Activated naive CD4-positive, alpha-beta T cell treated with anti-CD3 and anti-CD28 coated beads, Interleukin-2, amount 50 U/mL, for 16 hours (primary cell): ENCODE measurements at regions not wholly inside any gene's neighbourhood (a gene's known extent, or its start where the extent isn't known, plus 50 kb on each side); places are given as distances from the start of the nearest gene placed in this dataset.
"Not testable (repeated sequence)": the region's sequence is repeated elsewhere in the genome, so short reads cannot be mapped to it uniquely, and the experiment has no call there.

Experiments
- DNase-seq: peaks from one replicate; pipeline ENCODE4 v3.0.0-alpha.2; 2020

- no peak for DNase-seq
These were observed 1079.5 kb upstream of the CELF4 start for GRCh38 chr18:38644875-38645641.

- no peak for DNase-seq
These were observed 1077.1 kb upstream of the CELF4 start for GRCh38 chr18:38642711-38643110.

GRCh38 chr18:38639700-38640099 is 1074.1 kb upstream of the CELF4 start:
- not testable (repeated sequence) for DNase-seq

GRCh38 chr18:38635709-38636430 is 1070.3 kb upstream of the CELF4 start:
- no peak for DNase-seq

- no peak for DNase-seq
These were observed 1068.5 kb upstream of the CELF4 start for GRCh38 chr18:38634117-38634516.

- no peak for DNase-seq
These were observed 1067.7 kb upstream of the CELF4 start for GRCh38 chr18:38633333-38633732.

GRCh38 chr18:38619129-38619528 is 1053.5 kb upstream of the CELF4 start:
- DNase-seq, result no peak

- DNase-seq, result no peak
These were observed 1050.7 kb upstream of the CELF4 start for GRCh38 chr18:38616306-38616705.

- no peak for DNase-seq
These were observed 1047.3 kb upstream of the CELF4 start for GRCh38 chr18:38612904-38613303.

- DNase-seq, result no peak
These were observed 1045.7 kb upstream of the CELF4 start for GRCh38 chr18:38611036-38611964.

- no peak for DNase-seq
These were observed 1041.2 kb upstream of the CELF4 start for GRCh38 chr18:38606841-38607240.

- DNase-seq, result no peak
These were observed 1036.7 kb upstream of the CELF4 start for GRCh38 chr18:38602341-38602740.

GRCh38 chr18:38587571-38587970 is 1022.0 kb upstream of the CELF4 start:
- no peak for DNase-seq

- no peak for DNase-seq
These were observed 1020.7 kb upstream of the CELF4 start for GRCh38 chr18:38586327-38586726.

- DNase-seq, result no peak
These were observed 1014.2 kb upstream of the CELF4 start for GRCh38 chr18:38579764-38580163.

GRCh38 chr18:38576916-38577315 is 1011.3 kb upstream of the CELF4 start:
- DNase-seq, result no peak

GRCh38 chr18:38576349-38576748 is 1010.8 kb upstream of the CELF4 start:
- DNase-seq, result no peak

GRCh38 chr18:38575648-38576047 is 1010.0 kb upstream of the CELF4 start:
- no peak for DNase-seq

GRCh38 chr18:38575023-38575422 is 1009.4 kb upstream of the CELF4 start:
- DNase-seq, result no peak

GRCh38 chr18:38572554-38573111 is 1007.0 kb upstream of the CELF4 start:
- DNase-seq, result no peak

- DNase-seq, result no peak
These were observed 1006.1 kb upstream of the CELF4 start for GRCh38 chr18:38571651-38572050.

GRCh38 chr18:38565513-38565912 is 999.9 kb upstream of the CELF4 start:
- no peak for DNase-seq

- no peak for DNase-seq
These were observed 997.9 kb upstream of the CELF4 start for GRCh38 chr18:38563396-38563980.
